DOHH2 (cell line): ENCODE measurements at regions not wholly inside any gene's neighbourhood (a gene's known extent, or its start where the extent isn't known, plus 50 kb on each side); places are given as distances from the start of the nearest gene placed in this dataset.

Experiments used
- H3F3A ChIP-seq: fragments of 200-600 bp; sonication (generic), shearing (Covaris generic); 2 replicates; pipeline ENCODE4 v1.6.0; 2016; ENCODE audit warnings: antibody characterized with exemption, mild to moderate bottlenecking; ENCODE audit not compliant: control insufficient read depth, insufficient read depth
- H3K27ac ChIP-seq: fragments of 200-600 bp; sonication (generic); 2 replicates; pipeline ENCODE4 v1.5.1; 2014; ENCODE audit warnings: low read depth, mild to moderate bottlenecking, low read length, moderate library complexity
- H3K27me3 ChIP-seq: fragments of 200-600 bp; sonication (generic); 2 replicates; pipeline ENCODE4 v1.6.1; 2014; ENCODE audit warnings: mild to moderate bottlenecking, low read length, mixed read lengths; ENCODE audit not compliant: control insufficient read depth
- H3K36me3 ChIP-seq: fragments of 200-600 bp; sonication (generic); 2 replicates; pipeline ENCODE4 v1.6.1; 2014; ENCODE audit warnings: mild to moderate bottlenecking, low read length, moderate library complexity, mixed read lengths; ENCODE audit not compliant: control insufficient read depth
- H3K4me1 ChIP-seq: fragments of 200-600 bp; sonication (generic); 2 replicates; pipeline ENCODE4 v1.6.1; 2014; ENCODE audit warnings: mild to moderate bottlenecking, low read length, mixed read lengths; ENCODE audit not compliant: control insufficient read depth
- H3K4me2 ChIP-seq: fragments of 200-600 bp; sonication (generic); 2 replicates; pipeline ENCODE4 v1.6.0; 2014; ENCODE audit warnings: mild to moderate bottlenecking, low read length, moderate library complexity
- H3K4me3 ChIP-seq: fragments of 200-600 bp; sonication (generic); 2 replicates; pipeline ENCODE4 v1.5.1; 2014; ENCODE audit warnings: mild to moderate bottlenecking, low read length, mixed read lengths
- H3K79me2 ChIP-seq: fragments of 200-600 bp; sonication (generic); 2 replicates; pipeline ENCODE4 v1.6.1; 2014; ENCODE audit warnings: mild to moderate bottlenecking, low read length, mixed read lengths; ENCODE audit not compliant: control insufficient read depth
- H3K9me2 ChIP-seq: fragments of 200-600 bp; sonication (generic); replicated peaks from 2 replicates; pipeline ENCODE4 v1.6.1; 2014; ENCODE audit warnings: mild to moderate bottlenecking, low read length, mixed read lengths; ENCODE audit not compliant: control insufficient read depth
- H3K9me3 ChIP-seq: fragments of 200-600 bp; sonication (generic); 2 replicates; pipeline ENCODE4 v1.6.1; 2014; ENCODE audit warnings: antibody characterized with exemption, low read length, mixed read lengths; ENCODE audit not compliant: control insufficient read depth, insufficient read depth
- H4K20me1 ChIP-seq: fragments of 200-600 bp; sonication (generic); 2 replicates; pipeline ENCODE4 v1.6.0; 2014; ENCODE audit warnings: low read depth, mild to moderate bottlenecking, antibody characterized with exemption, low read length, moderate library complexity; ENCODE audit not compliant: control insufficient read depth, insufficient read depth
- EZH2phosphoT487 ChIP-seq: fragments of 200-600 bp; sonication (generic); IDR thresholded peaks from 2 replicates; pipeline ENCODE4 v1.6.1; 2017; ENCODE audit warnings: borderline replicate concordance, mild to moderate bottlenecking, antibody characterized with exemption, low read length, moderate library complexity, mixed read lengths
- TF ChIP-seq, protein P1 (sequence below): fragments of 200-600 bp; sonication (generic); IDR thresholded peaks from one replicate; pipeline ENCODE4 v1.5.1; 2014; ENCODE audit warnings: antibody characterized with exemption, mild to moderate bottlenecking, low read depth, low read length; ENCODE audit not compliant: poor library complexity, severe bottlenecking

DNA sequence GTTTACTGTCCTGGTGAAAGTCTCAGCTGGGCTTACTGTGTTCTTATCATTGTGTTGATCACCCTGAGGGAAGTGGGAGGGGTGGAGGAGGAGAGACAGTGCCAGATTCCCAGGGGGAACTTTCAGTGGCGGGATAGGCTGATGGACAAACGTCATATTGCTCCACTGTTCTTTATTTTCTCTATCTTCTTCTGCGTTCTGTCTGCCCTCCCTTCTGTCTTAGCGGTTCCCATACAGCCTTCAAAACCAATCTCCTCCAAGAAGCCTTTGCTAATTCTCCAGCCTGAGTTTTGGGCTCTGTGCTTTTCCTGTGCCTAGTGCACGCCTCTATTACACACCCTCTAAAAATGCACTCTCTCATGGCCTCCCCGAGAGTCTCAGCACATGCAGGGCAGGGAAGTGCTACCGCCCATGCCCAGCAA is 448.7 kb upstream of the FAT1 start:
- no peak overlapping the region for H3K4me2 ChIP-seq

DNA sequence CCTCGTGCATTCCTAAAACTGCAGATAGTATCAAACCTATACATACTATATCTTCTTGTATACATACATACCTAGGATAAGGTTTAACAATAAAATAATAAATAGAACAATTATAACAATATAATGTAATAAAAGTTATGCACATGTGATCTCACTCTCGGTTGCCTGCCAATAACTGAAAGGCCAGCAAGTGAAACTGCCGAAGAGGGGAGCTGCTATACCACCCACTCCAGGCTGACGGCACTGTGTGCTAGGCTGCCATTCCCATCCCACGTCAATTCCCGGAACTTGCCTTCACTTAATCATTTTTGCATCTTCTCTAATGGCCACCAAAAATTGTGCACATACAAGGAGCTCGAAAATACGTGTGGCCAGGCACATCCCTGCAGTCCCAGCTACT is 451.1 kb upstream of the FAT1 start:
- H3K27me3 ChIP-seq = no peaks in the 10 kb centered on the region
- no peak overlapping the region for H3K4me3 ChIP-seq
- no peak overlapping the region for H3K27ac ChIP-seq
- no peaks in the 10 kb centered on the region for H3K4me1 ChIP-seq
- no peaks in the 10 kb centered on the region for H3K9me2 ChIP-seq
- no peaks in the 10 kb centered on the region for H3K9me3 ChIP-seq
- H3K36me3 ChIP-seq = no peaks in the 10 kb centered on the region
- H3F3A ChIP-seq = no peaks in the 10 kb centered on the region
- no peak overlapping the region for H3K4me2 ChIP-seq
- no peak for TF ChIP-seq EZH2phosphoT487
- TF ChIP-seq, protein P1, sequence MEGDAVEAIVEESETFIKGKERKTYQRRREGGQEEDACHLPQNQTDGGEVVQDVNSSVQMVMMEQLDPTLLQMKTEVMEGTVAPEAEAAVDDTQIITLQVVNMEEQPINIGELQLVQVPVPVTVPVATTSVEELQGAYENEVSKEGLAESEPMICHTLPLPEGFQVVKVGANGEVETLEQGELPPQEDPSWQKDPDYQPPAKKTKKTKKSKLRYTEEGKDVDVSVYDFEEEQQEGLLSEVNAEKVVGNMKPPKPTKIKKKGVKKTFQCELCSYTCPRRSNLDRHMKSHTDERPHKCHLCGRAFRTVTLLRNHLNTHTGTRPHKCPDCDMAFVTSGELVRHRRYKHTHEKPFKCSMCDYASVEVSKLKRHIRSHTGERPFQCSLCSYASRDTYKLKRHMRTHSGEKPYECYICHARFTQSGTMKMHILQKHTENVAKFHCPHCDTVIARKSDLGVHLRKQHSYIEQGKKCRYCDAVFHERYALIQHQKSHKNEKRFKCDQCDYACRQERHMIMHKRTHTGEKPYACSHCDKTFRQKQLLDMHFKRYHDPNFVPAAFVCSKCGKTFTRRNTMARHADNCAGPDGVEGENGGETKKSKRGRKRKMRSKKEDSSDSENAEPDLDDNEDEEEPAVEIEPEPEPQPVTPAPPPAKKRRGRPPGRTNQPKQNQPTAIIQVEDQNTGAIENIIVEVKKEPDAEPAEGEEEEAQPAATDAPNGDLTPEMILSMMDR = no peak
- no peaks in the 10 kb centered on the region for H3K79me2 ChIP-seq
- no peaks in the 10 kb centered on the region for H4K20me1 ChIP-seq

More for the DNA sequence above, 448.7 kb upstream of the FAT1 start:
- Histone ChIP-seq H3K27ac (no peak overlapping the region), H3K27me3 (no peaks in the 10 kb centered on the region), H3K79me2 (no peaks in the 10 kb centered on the region), H3K4me3 (no peak overlapping the region), H3K36me3 (no peaks in the 10 kb centered on the region), H3K9me2 (no peaks in the 10 kb centered on the region), H4K20me1 (no peaks in the 10 kb centered on the region), H3K4me1 (no peaks in the 10 kb centered on the region), H3K9me3 (no peaks in the 10 kb centered on the region), H3F3A (no peaks in the 10 kb centered on the region)
- TF ChIP-seq, protein P1 = no peak
- TF ChIP-seq EZH2phosphoT487 = no peak

DNA sequence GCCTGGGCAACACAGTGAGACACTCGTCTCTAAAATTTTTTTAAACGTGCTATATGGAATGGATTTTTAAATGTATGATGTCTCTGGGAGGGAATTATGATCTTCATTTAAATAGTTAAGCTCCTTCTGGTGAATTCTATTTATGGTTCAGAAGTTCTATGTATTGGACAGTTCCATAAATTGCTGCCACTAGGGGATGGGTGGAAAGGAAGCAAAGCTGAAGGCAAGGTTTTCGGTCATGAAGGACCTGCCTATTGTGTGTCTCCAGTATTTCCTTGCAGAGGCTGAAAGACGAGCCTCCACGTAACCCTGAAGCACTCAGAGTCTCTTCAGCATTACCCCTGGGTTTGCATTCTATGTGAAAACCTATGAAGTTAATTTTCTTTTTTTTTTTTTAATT is 451.5 kb upstream of the FAT1 start:
- no peaks in the 10 kb centered on the region for H3K9me2 ChIP-seq
- H3K4me3 ChIP-seq = no peak overlapping the region
- H3K27ac ChIP-seq = no peak overlapping the region
- no peaks in the 10 kb centered on the region for H3K9me3 ChIP-seq
- H3K27me3 ChIP-seq = no peaks in the 10 kb centered on the region
- no peak for TF ChIP-seq EZH2phosphoT487
- TF ChIP-seq, protein P1 = no peak
- H3K36me3 ChIP-seq = no peaks in the 10 kb centered on the region
- H3F3A ChIP-seq = no peaks in the 10 kb centered on the region
- H3K79me2 ChIP-seq = no peaks in the 10 kb centered on the region
- H4K20me1 ChIP-seq = no peaks in the 10 kb centered on the region
- no peaks in the 10 kb centered on the region for H3K4me1 ChIP-seq
- no peak overlapping the region for H3K4me2 ChIP-seq
